ENCODE measurements at regions not wholly inside any gene's neighbourhood (a gene's known extent, or its start where the extent isn't known, plus 50 kb on each side); places are given as distances from the start of the nearest gene placed in this dataset.
A peak's percentile ranks its signal among the peaks of the same experiment; 100 is the strongest.
"Not testable (repeated sequence)": the region's sequence is repeated elsewhere in the genome, so short reads cannot be mapped to it uniquely, and the experiment has no call there.

- not testable (repeated sequence) for H3K18ac ChIP-seq (ENCODE audit: extremely low read depth, low read length); H4K5ac ChIP-seq (ENCODE audit: insufficient read length, low read depth, low read length); H3K79me1 ChIP-seq (ENCODE audit: low read depth, low read length); H4K91ac ChIP-seq (replicated peaks; ENCODE audit: insufficient read length, low read length); H4K20me1 ChIP-seq (replicated peaks in 1 of 2; ENCODE audit: control insufficient read depth in 1 of 2, insufficient read depth in 2 of 2, low read length in 2 of 2); H2BK20ac ChIP-seq (ENCODE audit: low read length); H3K4me1 ChIP-seq (replicated peaks in 1 of 4; ENCODE audit: control insufficient read depth in 3 of 4, insufficient read depth in 4 of 4, low read length in 3 of 4); H3K27me3 ChIP-seq (replicated peaks in 1 of 4; ENCODE audit: control insufficient read depth in 3 of 4, extremely low read depth in 1 of 4, insufficient read depth in 3 of 4, low read length in 3 of 4); H3K23me2 ChIP-seq (ENCODE audit: low read depth, low read length); H4K8ac ChIP-seq (ENCODE audit: extremely low read depth, insufficient read depth, low read length); H2BK12ac ChIP-seq (ENCODE audit: low read depth, low read length); H3K9me3 ChIP-seq (ENCODE audit: insufficient read depth in 2 of 2, low read depth in 1 of 2, low read length in 1 of 2); H2BK15ac ChIP-seq (ENCODE audit: low read length); H3K4ac ChIP-seq (replicated peaks; ENCODE audit: insufficient read length, low read depth, low read length); FAIRE-seq; H2AK5ac ChIP-seq (ENCODE audit: low read depth, low read length); H3K4me3 ChIP-seq (ENCODE audit: extremely low read depth in 1 of 4, insufficient read depth in 2 of 4, low read depth in 3 of 4, low read length in 4 of 4); H3K27ac ChIP-seq (ENCODE audit: low read depth, low read length); H2AFZ ChIP-seq (ENCODE audit: low read length); H3K14ac ChIP-seq (ENCODE audit: insufficient read length); H2BK5ac ChIP-seq (ENCODE audit: low read depth, low read length); H3K79me2 ChIP-seq (ENCODE audit: control insufficient read depth in 1 of 2, insufficient read depth in 2 of 2, low read length in 2 of 2); DNase-seq (ENCODE audit: low read depth in 1 of 2, low spot score in 2 of 2); H3K56ac ChIP-seq (replicated peaks; ENCODE audit: insufficient read length, low read depth, low read length); H3K9ac ChIP-seq (replicated peaks in 1 of 4; ENCODE audit: extremely low read depth in 1 of 4, low read depth in 3 of 4, low read length in 3 of 4); H3K4me2 ChIP-seq (ENCODE audit: insufficient read depth in 1 of 2, low read depth in 2 of 2, low read length in 2 of 2); H3K23ac ChIP-seq (ENCODE audit: insufficient read length); H3K36me3 ChIP-seq (ENCODE audit: control insufficient read depth in 2 of 4, insufficient read depth in 4 of 4, low read length in 3 of 4); H2BK120ac ChIP-seq (replicated peaks; ENCODE audit: low read depth, low read length)
- 0 out of 4 replicates have a peak, but pooled peaks of 1 of the 2 experiments have one; percentile 4 for TF ChIP-seq RAD21 (IDR thresholded peaks at IDR 0.05 in 1 of 2, conservative IDR thresholded peaks at IDR 0.05 in 1 of 2; ENCODE audit: low read depth in 2 of 2, low read length in 2 of 2)
- ChIA-PET CTCF (ENCODE audit: partially characterized antibody) (interaction anchor here (1.2 to 1.3 kb wide), 2 partner anchors 85 to 226 kb away, joined by 3 to 4 read pairs; no protein-coding TSS in a partner anchor), POLR2A (ENCODE audit: partially characterized antibody) (interaction anchor here (1.2 kb wide), 1 partner anchor 17 kb away, joined by 4 read pairs; no protein-coding TSS in a partner anchor)
- 89% methylated on average over 15 of the region's 15 CpGs; no CpG with 5 or more reads in 1 of the 2 experiments for WGBS, 2 experiments (ENCODE audit: extremely low coverage in 1 of 2, insufficient coverage in 1 of 2, insufficient read length in 1 of 2, insufficient replicate concordance in 2 of 2, low coverage in 1 of 2, low lambda C conversion rate in 2 of 2, missing lambda C conversion rate in 1 of 2)
Observed at GRCh38 chr6:158886346-158886977, 67.3 kb upstream of the EZR start.

All from H1 (cell line).